AG04450 (cell line): ENCODE measurements at regions not wholly inside any gene's neighbourhood (a gene's known extent, or its start where the extent isn't known, plus 50 kb on each side); places are given as distances from the start of the nearest gene placed in this dataset.

ENCODE experiments used
- CTCF ChIA-PET: fragments of 300-600, 350-600 bp; formaldehyde crosslinking; extraction: SDS; loops from one replicate; lab custom pipeline; 2022; ENCODE audit warnings: antibody characterized with exemption, inconsistent platforms; lab: Charles Lee
- POLR2A ChIA-PET: fragments of 350-600 bp; formaldehyde crosslinking; extraction: SDS; loops from one replicate; lab custom pipeline; 2021; ENCODE audit warnings: antibody characterized with exemption, inconsistent platforms; lab: Yijun Ruan, JAX
- DNase-seq: peaks from one replicate; pipeline ENCODE4 v3.0.0-alpha.2; 2011; ENCODE audit warnings: low read depth, low spot score
- H3K27ac ChIP-seq: one replicate; pipeline ENCODE4 v1.5.1; 2012; ENCODE audit warnings: low read depth, low read length, control low read depth
- H3K27me3 ChIP-seq: one replicate; pipeline ENCODE4 v1.6.0; 2012; ENCODE audit warnings: low read length; ENCODE audit not compliant: control insufficient read depth, insufficient read depth
- H3K4me3 ChIP-seq: 2 replicates; pipeline ENCODE4 v1.5.1; 2011; ENCODE audit warnings: mild to moderate bottlenecking, low read depth, low read length, control low read depth
- H3K9me3 ChIP-seq: 2 replicates; pipeline ENCODE4 v1.5.1; 2012; ENCODE audit warnings: low read length; ENCODE audit not compliant: control insufficient read depth, insufficient read depth
- TF ChIP-seq, protein P1 (sequence below): IDR thresholded peaks from 2 replicates; pipeline ENCODE4 v1.5.1; 2011; ENCODE audit warnings: low read depth, low read length, control low read depth, inconsistent platforms

DNA sequence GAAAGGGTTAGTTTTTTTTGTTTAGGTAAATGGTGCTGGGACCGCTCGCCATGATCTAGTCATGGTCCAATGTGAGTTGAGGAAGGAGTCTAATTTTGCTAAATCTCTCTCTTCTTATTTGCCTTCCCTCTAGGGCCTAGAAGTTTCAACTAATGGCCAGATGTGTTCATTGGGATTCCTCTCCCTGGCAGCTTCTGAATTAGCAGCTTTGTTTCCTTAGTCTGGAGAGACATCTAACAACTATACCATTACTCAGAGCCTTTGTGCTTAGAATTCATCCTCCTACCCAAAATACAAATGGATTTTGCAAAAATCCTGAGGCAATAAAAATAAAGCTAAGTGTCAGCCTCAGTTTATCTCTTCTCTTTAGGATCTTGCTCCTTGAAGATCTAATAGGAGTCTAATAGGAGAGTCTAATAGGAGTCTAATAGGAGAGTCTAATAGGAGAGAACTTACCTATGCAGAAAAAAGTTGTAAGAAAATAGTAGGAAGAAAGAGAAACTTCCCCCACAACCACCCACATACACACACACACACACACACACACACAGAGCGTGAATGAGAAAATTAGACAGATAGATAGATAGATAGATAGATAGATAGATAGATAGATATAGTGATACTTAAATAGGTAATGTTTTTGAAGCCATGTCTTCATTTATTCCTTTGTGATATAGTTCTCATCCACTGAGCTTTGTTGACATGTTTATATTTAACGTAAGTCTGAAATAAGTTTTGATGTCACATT, 980.5 kb upstream of the CNTN5 start:
- CTCF ChIA-PET: no interaction called here
- no peaks in the 10 kb centered on the region for H3K9me3 ChIP-seq
- no peak for DNase-seq
- POLR2A ChIA-PET: no interaction called here
- TF ChIP-seq, protein P1, sequence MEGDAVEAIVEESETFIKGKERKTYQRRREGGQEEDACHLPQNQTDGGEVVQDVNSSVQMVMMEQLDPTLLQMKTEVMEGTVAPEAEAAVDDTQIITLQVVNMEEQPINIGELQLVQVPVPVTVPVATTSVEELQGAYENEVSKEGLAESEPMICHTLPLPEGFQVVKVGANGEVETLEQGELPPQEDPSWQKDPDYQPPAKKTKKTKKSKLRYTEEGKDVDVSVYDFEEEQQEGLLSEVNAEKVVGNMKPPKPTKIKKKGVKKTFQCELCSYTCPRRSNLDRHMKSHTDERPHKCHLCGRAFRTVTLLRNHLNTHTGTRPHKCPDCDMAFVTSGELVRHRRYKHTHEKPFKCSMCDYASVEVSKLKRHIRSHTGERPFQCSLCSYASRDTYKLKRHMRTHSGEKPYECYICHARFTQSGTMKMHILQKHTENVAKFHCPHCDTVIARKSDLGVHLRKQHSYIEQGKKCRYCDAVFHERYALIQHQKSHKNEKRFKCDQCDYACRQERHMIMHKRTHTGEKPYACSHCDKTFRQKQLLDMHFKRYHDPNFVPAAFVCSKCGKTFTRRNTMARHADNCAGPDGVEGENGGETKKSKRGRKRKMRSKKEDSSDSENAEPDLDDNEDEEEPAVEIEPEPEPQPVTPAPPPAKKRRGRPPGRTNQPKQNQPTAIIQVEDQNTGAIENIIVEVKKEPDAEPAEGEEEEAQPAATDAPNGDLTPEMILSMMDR: no peak
- H3K27ac ChIP-seq: no peak overlapping the region
- no peaks in the 10 kb centered on the region for H3K27me3 ChIP-seq
- no peak overlapping the region for H3K4me3 ChIP-seq

DNA sequence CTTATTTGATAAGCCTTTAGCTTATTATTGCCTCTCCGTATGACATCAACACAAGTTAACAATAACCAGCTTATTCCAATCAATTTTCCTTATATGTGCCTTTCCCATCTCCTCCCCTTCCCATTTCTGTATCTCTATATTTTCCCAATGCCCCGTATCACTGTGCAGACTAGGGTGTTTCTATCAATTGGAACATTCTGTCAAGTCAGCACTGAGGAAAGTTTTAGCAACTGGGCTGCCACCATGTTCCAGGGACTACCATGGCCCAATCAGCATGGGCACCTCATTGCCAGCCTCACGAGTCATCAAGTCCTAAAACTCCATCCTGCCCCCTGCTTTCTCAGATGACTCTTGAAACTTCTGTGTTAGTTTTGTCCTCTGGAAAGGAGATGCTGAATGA, 973.1 kb upstream of the CNTN5 start:
- Histone ChIP-seq H3K9me3 (no peaks in the 10 kb centered on the region), H3K27me3 (no peaks in the 10 kb centered on the region), H3K27ac (no peak overlapping the region), H3K4me3 (no peak overlapping the region)
- DNase-seq: no peak
- ChIA-PET POLR2A (no interaction called here), CTCF (no interaction called here)
- TF ChIP-seq, protein P1: no peak

DNA sequence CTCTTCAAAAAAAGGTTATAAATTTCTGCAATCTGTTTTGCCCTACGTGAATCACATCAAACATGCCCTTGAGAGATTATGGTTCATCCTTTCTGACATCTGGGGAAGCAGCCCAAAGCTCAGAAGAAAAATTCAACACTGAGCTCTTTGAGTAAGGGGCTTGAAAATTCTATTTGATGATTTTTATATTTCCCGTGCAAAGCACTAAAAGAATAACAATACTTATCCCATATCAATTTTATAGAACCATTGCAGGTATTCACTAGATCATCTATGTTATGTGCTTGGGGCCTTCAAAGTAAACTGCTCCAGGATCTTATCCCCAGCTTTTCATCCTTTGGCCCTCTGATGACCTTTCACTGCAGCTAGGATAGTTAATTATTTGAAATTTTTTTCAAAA, 966.9 kb upstream of the CNTN5 start:
- CTCF ChIA-PET: no interaction called here
- no peak for DNase-seq
- H3K27me3 ChIP-seq: no peaks in the 10 kb centered on the region
- H3K9me3 ChIP-seq: no peaks in the 10 kb centered on the region
- no peak overlapping the region for H3K4me3 ChIP-seq
- POLR2A ChIA-PET: no interaction called here
- H3K27ac ChIP-seq: no peak overlapping the region
- TF ChIP-seq, protein P1: no peak

DNA sequence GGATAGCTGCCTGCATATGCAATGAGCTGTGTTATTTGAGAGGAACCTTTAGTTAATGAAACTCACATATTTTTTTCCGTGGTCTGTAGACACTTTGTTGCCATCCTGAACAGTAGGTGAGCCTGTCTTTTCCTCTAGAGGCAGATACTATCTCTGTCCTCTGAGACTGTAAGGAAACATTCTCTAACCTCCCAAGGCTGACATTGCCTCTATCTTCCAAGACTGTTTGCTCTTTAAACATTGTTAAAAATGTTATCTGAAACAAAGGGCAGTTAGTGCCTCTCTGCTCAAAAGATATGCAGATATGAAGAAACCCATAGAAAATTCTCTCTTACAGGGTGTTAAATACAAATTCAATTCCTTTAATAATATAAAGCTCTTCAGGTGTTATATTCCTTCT, 963.8 kb upstream of the CNTN5 start:
- TF ChIP-seq, protein P1: no peak
- CTCF ChIA-PET: no interaction called here
- H3K27me3 ChIP-seq: no peaks in the 10 kb centered on the region
- no peak for DNase-seq
- no peak overlapping the region for H3K27ac ChIP-seq
- H3K4me3 ChIP-seq: no peak overlapping the region
- no peaks in the 10 kb centered on the region for H3K9me3 ChIP-seq
- POLR2A ChIA-PET: no interaction called here

DNA sequence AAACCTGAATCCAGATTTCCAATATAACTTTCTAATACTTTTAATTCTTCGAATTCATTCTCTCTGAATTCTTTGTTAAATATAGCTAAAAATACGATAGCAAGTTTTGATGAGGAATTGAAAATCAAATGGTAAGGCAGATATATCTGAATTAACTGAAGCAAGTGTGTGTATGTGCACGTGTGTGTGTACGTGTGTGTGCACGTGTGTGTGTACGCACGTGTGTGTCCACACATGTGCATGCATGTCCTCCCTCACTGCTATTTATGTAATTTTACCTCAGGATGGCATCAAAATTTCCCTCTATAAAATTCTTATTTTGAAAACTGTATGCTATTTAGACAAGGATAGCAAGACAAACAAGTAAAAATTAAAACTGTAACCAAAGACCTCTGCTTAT, 961.3 kb upstream of the CNTN5 start:
- CTCF ChIA-PET: no interaction called here
- no peaks in the 10 kb centered on the region for H3K9me3 ChIP-seq
- DNase-seq: no peak
- H3K4me3 ChIP-seq: no peak overlapping the region
- POLR2A ChIA-PET: no interaction called here
- no peak overlapping the region for H3K27ac ChIP-seq
- TF ChIP-seq, protein P1: no peak
- no peaks in the 10 kb centered on the region for H3K27me3 ChIP-seq
